ENCODE measurements at regions not wholly inside any gene's neighbourhood (a gene's known extent, or its start where the extent isn't known, plus 50 kb on each side); places are given as distances from the start of the nearest gene placed in this dataset.

DNA sequence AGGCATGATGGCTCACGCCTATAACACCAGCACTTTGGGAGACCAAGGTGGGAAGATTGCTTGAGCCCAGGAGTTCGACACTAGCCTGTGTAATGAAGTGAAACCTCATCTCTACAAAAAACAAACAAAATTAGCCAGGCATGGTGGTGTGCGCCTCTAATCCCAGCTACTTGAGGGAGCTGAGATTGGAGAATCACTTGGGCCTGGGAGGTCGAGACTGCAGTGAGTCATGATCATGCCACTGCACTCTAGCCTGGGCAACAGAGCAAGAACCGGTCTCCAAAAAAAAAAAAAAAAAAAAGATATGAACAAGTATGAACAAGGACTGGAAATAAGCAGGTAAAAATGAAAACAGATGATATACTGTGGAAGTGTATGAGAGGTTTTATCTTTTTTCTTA lies 54.1 kb upstream of the SOX6 start:
- H3K27me3 ChIP-seq, result no peaks in the 10 kb centered on the region
- WGBS, 2 donors, result 85 to 90% methylated on average over 5 of the region's 5 CpGs
- no peak overlapping the region for H3K27ac ChIP-seq
- H3K36me3 ChIP-seq, result no peaks in the 10 kb centered on the region
- H3K4me1 ChIP-seq, result no peaks in the 10 kb centered on the region
- ATAC-seq (ENCODE audit: low FRiP score in 2 of 2) (no peak), DNase-seq (no peak)
- no peaks in the 10 kb centered on the region for H3K9me3 ChIP-seq
- TF ChIP-seq POLR2AphosphoS5 (IDR thresholded peaks at IDR 0.05), result no peak
- no peak overlapping the region for H3K4me3 ChIP-seq

- H3K36me3 ChIP-seq, result no peaks in the 10 kb centered on the region
- no peaks in the 10 kb centered on the region for H3K9me3 ChIP-seq
- TF ChIP-seq, protein P1, sequence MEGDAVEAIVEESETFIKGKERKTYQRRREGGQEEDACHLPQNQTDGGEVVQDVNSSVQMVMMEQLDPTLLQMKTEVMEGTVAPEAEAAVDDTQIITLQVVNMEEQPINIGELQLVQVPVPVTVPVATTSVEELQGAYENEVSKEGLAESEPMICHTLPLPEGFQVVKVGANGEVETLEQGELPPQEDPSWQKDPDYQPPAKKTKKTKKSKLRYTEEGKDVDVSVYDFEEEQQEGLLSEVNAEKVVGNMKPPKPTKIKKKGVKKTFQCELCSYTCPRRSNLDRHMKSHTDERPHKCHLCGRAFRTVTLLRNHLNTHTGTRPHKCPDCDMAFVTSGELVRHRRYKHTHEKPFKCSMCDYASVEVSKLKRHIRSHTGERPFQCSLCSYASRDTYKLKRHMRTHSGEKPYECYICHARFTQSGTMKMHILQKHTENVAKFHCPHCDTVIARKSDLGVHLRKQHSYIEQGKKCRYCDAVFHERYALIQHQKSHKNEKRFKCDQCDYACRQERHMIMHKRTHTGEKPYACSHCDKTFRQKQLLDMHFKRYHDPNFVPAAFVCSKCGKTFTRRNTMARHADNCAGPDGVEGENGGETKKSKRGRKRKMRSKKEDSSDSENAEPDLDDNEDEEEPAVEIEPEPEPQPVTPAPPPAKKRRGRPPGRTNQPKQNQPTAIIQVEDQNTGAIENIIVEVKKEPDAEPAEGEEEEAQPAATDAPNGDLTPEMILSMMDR (IDR thresholded peaks at IDR 0.05), result no peak
- no peak for TF ChIP-seq EP300 (IDR thresholded peaks at IDR 0.05)
- no peak for TF ChIP-seq POLR2A (IDR thresholded peaks at IDR 0.05)
- TF ChIP-seq POLR2AphosphoS5 (IDR thresholded peaks at IDR 0.05), result no peak
- WGBS, 2 donors, result 81 to 88% methylated on average over 1 of the region's 1 CpG
- ATAC-seq (ENCODE audit: low FRiP score in 2 of 2) (no peak), DNase-seq (no peak)
- no peaks in the 10 kb centered on the region for H3K4me1 ChIP-seq
- no peak overlapping the region for H3K4me3 ChIP-seq
- no peak overlapping the region for H3K27ac ChIP-seq
- no peaks in the 10 kb centered on the region for H3K27me3 ChIP-seq
These were observed 52.3 kb upstream of the SOX6 start for GRCh38 chr11:16408619-16409018.

GRCh38 chr11:16406226-16406625 lies 49.9 kb upstream of the SOX6 start:
- TF ChIP-seq EP300 (IDR thresholded peaks at IDR 0.05) (no peak), POLR2AphosphoS5 (IDR thresholded peaks at IDR 0.05) (no peak), POLR2A (IDR thresholded peaks at IDR 0.05) (no peak)
- TF ChIP-seq, protein P1 (IDR thresholded peaks at IDR 0.05), result no peak
- no peaks in the 10 kb centered on the region for H3K27me3 ChIP-seq
- WGBS, 2 donors, result 90 to 97% methylated on average over 1 of the region's 1 CpG
- H3K27ac ChIP-seq, result no peak overlapping the region
- H3K9me3 ChIP-seq, result no peaks in the 10 kb centered on the region
- no peak overlapping the region for H3K4me3 ChIP-seq
- ATAC-seq (ENCODE audit: low FRiP score in 2 of 2) (no peak), DNase-seq (no peak)
- H3K36me3 ChIP-seq, result no peaks in the 10 kb centered on the region
- H3K4me1 ChIP-seq, result no peaks in the 10 kb centered on the region

Small RNA genes in the stretch of these regions (small RNA-seq; reads per million reads assigned to genes)
- 0 reads per million in 4 donors for gene RN7SL188P
